ENCODE measurements at regions not wholly inside any gene's neighbourhood (a gene's known extent, or its start where the extent isn't known, plus 50 kb on each side); places are given as distances from the start of the nearest gene placed in this dataset.

GRCh38 chr7:119868387-119868786 lies 404.6 kb upstream of the KCND2 start:
- no peak for TF ChIP-seq CTCF (IDR thresholded peaks at IDR 0.05)
- no peak for TF ChIP-seq EZH2 (IDR thresholded peaks at IDR 0.05; ENCODE audit: borderline replicate concordance, insufficient read depth, low read depth, low read length, poor library complexity, severe bottlenecking)
